Anterior cingulate cortex (tissue), 58 donors: ENCODE measurements at regions not wholly inside any gene's neighbourhood (a gene's known extent, or its start where the extent isn't known, plus 50 kb on each side); places are given as distances from the start of the nearest gene placed in this dataset.

Source experiments
- DNase-seq, 58 donors: peaks; one replicate each; lab custom pipeline; 2025; lab: John Stamatoyannopoulos, UW

GRCh38 chr10:4512671-4513240 is 313.3 kb upstream of the AKR1E2 start:
- peak in 2 of 58 donors; percentile 3 to 5 for DNase-seq

- no peak for DNase-seq
These were observed 313.8 kb upstream of the AKR1E2 start for GRCh38 chr10:4512196-4512595.

GRCh38 chr10:4511509-4511908 is 314.5 kb upstream of the AKR1E2 start:
- DNase-seq = no peak

GRCh38 chr10:4509405-4509804 is 316.6 kb upstream of the AKR1E2 start:
- DNase-seq = no peak

- no peak for DNase-seq
These were observed 319.9 kb upstream of the AKR1E2 start for GRCh38 chr10:4506095-4506494.

GRCh38 chr10:4504550-4504949 is 321.5 kb upstream of the AKR1E2 start:
- DNase-seq = no peak

GRCh38 chr10:4503076-4503475 is 322.9 kb upstream of the AKR1E2 start:
- no peak for DNase-seq

GRCh38 chr10:4501306-4501705 is 324.7 kb upstream of the AKR1E2 start:
- DNase-seq = no peak

- DNase-seq = peak in 4 of 58 donors; percentile 3 to 16 (median 10)
These were observed 327.2 kb upstream of the AKR1E2 start for GRCh38 chr10:4498711-4499251.

- no peak for DNase-seq
These were observed 331.5 kb upstream of the AKR1E2 start for GRCh38 chr10:4494551-4494950.

GRCh38 chr10:4492202-4492601 is 333.8 kb upstream of the AKR1E2 start:
- no peak for DNase-seq

- no peak for DNase-seq
These were observed 337.1 kb upstream of the AKR1E2 start for GRCh38 chr10:4488904-4489303.

GRCh38 chr10:4485636-4486035 is 340.4 kb upstream of the AKR1E2 start:
- DNase-seq = no peak

GRCh38 chr10:4483811-4484210 is 342.2 kb upstream of the AKR1E2 start:
- DNase-seq = no peak

GRCh38 chr10:4482659-4483058 is 343.3 kb upstream of the AKR1E2 start:
- no peak for DNase-seq

GRCh38 chr10:4481192-4481591 is 344.8 kb upstream of the AKR1E2 start:
- DNase-seq = no peak

- no peak for DNase-seq
These were observed 346.7 kb upstream of the AKR1E2 start for GRCh38 chr10:4479342-4479741.

- DNase-seq = no peak
These were observed 348.3 kb upstream of the AKR1E2 start for GRCh38 chr10:4477664-4478063.

GRCh38 chr10:4475827-4476490 is 350.0 kb upstream of the AKR1E2 start:
- no peak for DNase-seq

- DNase-seq = no peak
These were observed 351.2 kb upstream of the AKR1E2 start for GRCh38 chr10:4474829-4475228.

GRCh38 chr10:4473977-4474376 is 352.0 kb upstream of the AKR1E2 start:
- no peak for DNase-seq

- no peak for DNase-seq
These were observed 353.7 kb upstream of the AKR1E2 start for GRCh38 chr10:4472190-4472904.
